ENCODE measurements at regions not wholly inside any gene's neighbourhood (a gene's known extent, or its start where the extent isn't known, plus 50 kb on each side); places are given as distances from the start of the nearest gene placed in this dataset.

DNA sequence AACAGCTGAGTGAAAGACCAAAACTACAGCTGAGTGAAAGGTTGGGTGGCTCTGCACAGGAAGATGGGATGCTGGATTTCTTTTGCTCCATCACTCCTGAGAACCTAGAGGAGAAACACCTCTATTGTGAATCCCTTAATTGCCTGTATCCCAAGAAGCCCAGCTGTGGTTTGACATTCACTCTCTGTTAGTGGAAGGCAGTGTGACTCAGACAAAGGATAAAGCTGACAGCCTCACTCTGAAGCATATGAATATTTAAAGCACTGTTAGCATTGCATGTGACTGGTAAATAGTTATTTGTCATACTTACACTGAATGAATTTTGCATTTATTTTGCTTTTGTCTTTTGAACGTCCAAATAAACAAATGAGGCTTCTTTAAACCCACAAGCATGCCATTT, 367.1 kb upstream of the RIOK2 start:
- intact Hi-C loops (cut with micrococcal nuclease; ENCODE audit: unreplicated experiment): no loop called here

DNA sequence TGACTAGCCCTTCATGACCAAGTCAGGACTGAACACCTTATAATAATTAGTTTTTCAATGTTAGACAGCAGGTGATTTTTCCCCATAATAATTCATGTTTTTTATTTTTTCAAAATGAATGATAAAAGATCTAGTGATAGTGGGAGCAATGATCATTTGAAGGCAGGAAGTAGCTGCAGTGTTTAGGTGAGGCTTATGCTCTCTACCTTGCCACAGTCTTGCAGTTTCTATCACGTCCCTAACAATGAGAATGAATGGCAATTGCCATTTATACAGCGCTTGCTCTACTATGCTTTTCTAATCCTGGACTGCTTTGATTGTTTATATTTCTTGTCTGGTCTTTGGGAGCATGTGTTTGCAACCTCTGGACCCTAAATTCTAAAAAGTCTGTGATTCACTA, 367.8 kb upstream of the RIOK2 start:
- Mint-ChIP-seq H3K4me3 (ENCODE audit: unreplicated experiment) (no peak overlapping the region), H3K27ac (ENCODE audit: unreplicated experiment) (no peak overlapping the region), H3K27me3 (ENCODE audit: insufficient read depth, unreplicated experiment) (no peaks in the 10 kb centered on the region), H3K36me3 (ENCODE audit: insufficient read depth, unreplicated experiment) (no peaks in the 10 kb centered on the region), H3K9me3 (ENCODE audit: unreplicated experiment) (no peaks in the 10 kb centered on the region), H3K4me1 (ENCODE audit: low read depth, unreplicated experiment) (no peaks in the 10 kb centered on the region)
- Histone ChIP-seq H3K36me3 (ENCODE audit: control insufficient read depth, insufficient read depth, low read length) (no peaks in the 10 kb centered on the region), H3K4me3 (ENCODE audit: low read depth, low read length) (no peak overlapping the region), H3K4me1 (no peaks in the 10 kb centered on the region), H3K9me3 (no peaks in the 10 kb centered on the region; the same call in 1 of the 2 replicates), H3K27me3 (replicated peaks; ENCODE audit: control insufficient read depth, insufficient read depth, low read length) (no peaks in the 10 kb centered on the region; the same call in 1 of the 2 replicates)
- TF ChIP-seq, protein P1, sequence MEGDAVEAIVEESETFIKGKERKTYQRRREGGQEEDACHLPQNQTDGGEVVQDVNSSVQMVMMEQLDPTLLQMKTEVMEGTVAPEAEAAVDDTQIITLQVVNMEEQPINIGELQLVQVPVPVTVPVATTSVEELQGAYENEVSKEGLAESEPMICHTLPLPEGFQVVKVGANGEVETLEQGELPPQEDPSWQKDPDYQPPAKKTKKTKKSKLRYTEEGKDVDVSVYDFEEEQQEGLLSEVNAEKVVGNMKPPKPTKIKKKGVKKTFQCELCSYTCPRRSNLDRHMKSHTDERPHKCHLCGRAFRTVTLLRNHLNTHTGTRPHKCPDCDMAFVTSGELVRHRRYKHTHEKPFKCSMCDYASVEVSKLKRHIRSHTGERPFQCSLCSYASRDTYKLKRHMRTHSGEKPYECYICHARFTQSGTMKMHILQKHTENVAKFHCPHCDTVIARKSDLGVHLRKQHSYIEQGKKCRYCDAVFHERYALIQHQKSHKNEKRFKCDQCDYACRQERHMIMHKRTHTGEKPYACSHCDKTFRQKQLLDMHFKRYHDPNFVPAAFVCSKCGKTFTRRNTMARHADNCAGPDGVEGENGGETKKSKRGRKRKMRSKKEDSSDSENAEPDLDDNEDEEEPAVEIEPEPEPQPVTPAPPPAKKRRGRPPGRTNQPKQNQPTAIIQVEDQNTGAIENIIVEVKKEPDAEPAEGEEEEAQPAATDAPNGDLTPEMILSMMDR (IDR thresholded peaks at IDR 0.05; ENCODE audit: insufficient read depth in 1 of 2, low read depth in 1 of 2, low read length in 1 of 2, severe bottlenecking in 1 of 2, unreplicated experiment in 1 of 2): no peak
- no TSS peak for BruUV-seq (replicated peaks)
- no peak for DNase-seq
- ChIA-PET POLR2A (no interaction called here), CTCF (no interaction called here)
- intact Hi-C loops (cut with micrococcal nuclease; ENCODE audit: unreplicated experiment): no loop called here

More for the DNA sequence above, 367.1 kb upstream of the RIOK2 start:
- H3K4me1 Mint-ChIP-seq (ENCODE audit: low read depth, unreplicated experiment): no peaks in the 10 kb centered on the region
- H3K9me3 Mint-ChIP-seq (ENCODE audit: unreplicated experiment): no peaks in the 10 kb centered on the region
- H3K36me3 Mint-ChIP-seq (ENCODE audit: insufficient read depth, unreplicated experiment): no peaks in the 10 kb centered on the region
- H3K4me1 ChIP-seq: no peaks in the 10 kb centered on the region
- H3K27me3 Mint-ChIP-seq (ENCODE audit: insufficient read depth, unreplicated experiment): no peaks in the 10 kb centered on the region
- BruUV-seq (replicated peaks): no TSS peak
- CTCF ChIA-PET: no interaction called here
- no peak overlapping the region for H3K4me3 ChIP-seq (ENCODE audit: low read depth, low read length)
- no peaks in the 10 kb centered on the region; the same call in 1 of the 2 replicates for H3K27me3 ChIP-seq (replicated peaks; ENCODE audit: control insufficient read depth, insufficient read depth, low read length)
- H3K36me3 ChIP-seq (ENCODE audit: control insufficient read depth, insufficient read depth, low read length): no peaks in the 10 kb centered on the region
- H3K4me3 Mint-ChIP-seq (ENCODE audit: unreplicated experiment): no peak overlapping the region
- no peaks in the 10 kb centered on the region; the same call in 1 of the 2 replicates for H3K9me3 ChIP-seq
- TF ChIP-seq, protein P1 (IDR thresholded peaks at IDR 0.05; ENCODE audit: insufficient read depth in 1 of 2, low read depth in 1 of 2, low read length in 1 of 2, severe bottlenecking in 1 of 2, unreplicated experiment in 1 of 2): no peak
- no peak overlapping the region for H3K27ac Mint-ChIP-seq (ENCODE audit: unreplicated experiment)
- no peak for DNase-seq
- POLR2A ChIA-PET: no interaction called here

GRCh38 chr5:97553604-97554452, 370.8 kb upstream of the RIOK2 start:
- POLR2A ChIA-PET: no interaction called here
- H3K4me1 Mint-ChIP-seq (ENCODE audit: low read depth, unreplicated experiment): no peaks in the 10 kb centered on the region
- no peak overlapping the region for H3K4me3 Mint-ChIP-seq (ENCODE audit: unreplicated experiment)
- no peaks in the 10 kb centered on the region; the same call in 1 of the 2 replicates for H3K27me3 ChIP-seq (replicated peaks; ENCODE audit: control insufficient read depth, insufficient read depth, low read length)
- no peaks in the 10 kb centered on the region for H3K36me3 ChIP-seq (ENCODE audit: control insufficient read depth, insufficient read depth, low read length)
- H3K27me3 Mint-ChIP-seq (ENCODE audit: insufficient read depth, unreplicated experiment): no peaks in the 10 kb centered on the region
- H3K4me1 ChIP-seq: no peaks in the 10 kb centered on the region
- intact Hi-C loops (cut with micrococcal nuclease; ENCODE audit: unreplicated experiment): no loop called here
- no peak overlapping the region for H3K27ac Mint-ChIP-seq (ENCODE audit: unreplicated experiment)
- no TSS peak for BruUV-seq (replicated peaks)
- H3K4me3 ChIP-seq (ENCODE audit: low read depth, low read length): no peak overlapping the region
- DNase-seq: no peak
- CTCF ChIA-PET: no interaction called here
- H3K9me3 ChIP-seq: no peaks in the 10 kb centered on the region
- TF ChIP-seq, protein P1 (IDR thresholded peaks at IDR 0.05; ENCODE audit: insufficient read depth in 1 of 2, low read depth in 1 of 2, low read length in 1 of 2, severe bottlenecking in 1 of 2, unreplicated experiment in 1 of 2): no peak
- no peaks in the 10 kb centered on the region for H3K36me3 Mint-ChIP-seq (ENCODE audit: insufficient read depth, unreplicated experiment)
- H3K9me3 Mint-ChIP-seq (ENCODE audit: unreplicated experiment): no peaks in the 10 kb centered on the region
